Panc1 (cell line): ENCODE measurements at regions not wholly inside any gene's neighbourhood (a gene's known extent, or its start where the extent isn't known, plus 50 kb on each side); places are given as distances from the start of the nearest gene placed in this dataset.

Experiments
- CTCF ChIP-seq: fragments of 450-650 bp; IDR thresholded peaks from 2 replicates; pipeline ENCODE4 v1.5.1; 2017; ENCODE audit warnings: mild to moderate bottlenecking
- POLR2AphosphoS5 ChIP-seq: IDR thresholded peaks from 2 replicates; pipeline ENCODE4 v1.6.1; 2012; ENCODE audit warnings: mild to moderate bottlenecking, low read depth, low read length, moderate library complexity
- REST ChIP-seq, 2 experiments: IDR thresholded peaks; 2 replicates each; pipeline ENCODE4 v1.6.1; 2011 to 2012; ENCODE audit warnings: low read depth in 2 of 2, control low read depth in 1 of 2, low read length in 1 of 2, mild to moderate bottlenecking in 1 of 2, moderate library complexity in 1 of 2; ENCODE audit not compliant: insufficient read depth in 1 of 2
- SIN3A ChIP-seq: IDR thresholded peaks from 2 replicates; pipeline ENCODE4 v1.6.1; 2012; ENCODE audit warnings: low read depth, mild to moderate bottlenecking, low read length, moderate library complexity, borderline replicate concordance; ENCODE audit not compliant: insufficient read depth
- TCF7L2 ChIP-seq: IDR thresholded peaks from 2 replicates; pipeline ENCODE4 v1.6.1; 2011; ENCODE audit warnings: mild to moderate bottlenecking, low read depth, low read length, inconsistent platforms

GRCh38 chrX:149313871-149314371 lies 191.2 kb downstream of the IDS start:
- TF ChIP-seq POLR2AphosphoS5 (no peak), CTCF (no peak), REST (IDR thresholded peaks at IDR 0.05; ENCODE audit: insufficient read depth in 1 of 2, low read depth in 2 of 2, low read length in 1 of 2) (no peak), SIN3A (no peak), TCF7L2 (no peak)
